VCaP (cell line): ENCODE measurements at regions not wholly inside any gene's neighbourhood (a gene's known extent, or its start where the extent isn't known, plus 50 kb on each side); places are given as distances from the start of the nearest gene placed in this dataset.

ENCODE experiments used
- H3K27ac ChIP-seq: fragments of 450-650 bp; 2 replicates; pipeline ENCODE4 v1.5.1; 2017
- TF ChIP-seq, protein P1 (sequence below): fragments of 450-650 bp; conservative IDR thresholded peaks from 2 replicates; pipeline ENCODE4 v1.5.1; 2017; ENCODE audit warnings: mild to moderate bottlenecking, moderate library complexity

- H3K27ac ChIP-seq, result no peak overlapping the region
- TF ChIP-seq, protein P1, sequence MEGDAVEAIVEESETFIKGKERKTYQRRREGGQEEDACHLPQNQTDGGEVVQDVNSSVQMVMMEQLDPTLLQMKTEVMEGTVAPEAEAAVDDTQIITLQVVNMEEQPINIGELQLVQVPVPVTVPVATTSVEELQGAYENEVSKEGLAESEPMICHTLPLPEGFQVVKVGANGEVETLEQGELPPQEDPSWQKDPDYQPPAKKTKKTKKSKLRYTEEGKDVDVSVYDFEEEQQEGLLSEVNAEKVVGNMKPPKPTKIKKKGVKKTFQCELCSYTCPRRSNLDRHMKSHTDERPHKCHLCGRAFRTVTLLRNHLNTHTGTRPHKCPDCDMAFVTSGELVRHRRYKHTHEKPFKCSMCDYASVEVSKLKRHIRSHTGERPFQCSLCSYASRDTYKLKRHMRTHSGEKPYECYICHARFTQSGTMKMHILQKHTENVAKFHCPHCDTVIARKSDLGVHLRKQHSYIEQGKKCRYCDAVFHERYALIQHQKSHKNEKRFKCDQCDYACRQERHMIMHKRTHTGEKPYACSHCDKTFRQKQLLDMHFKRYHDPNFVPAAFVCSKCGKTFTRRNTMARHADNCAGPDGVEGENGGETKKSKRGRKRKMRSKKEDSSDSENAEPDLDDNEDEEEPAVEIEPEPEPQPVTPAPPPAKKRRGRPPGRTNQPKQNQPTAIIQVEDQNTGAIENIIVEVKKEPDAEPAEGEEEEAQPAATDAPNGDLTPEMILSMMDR, result no peak
Measured at GRCh38 chr11:127627204-127627603, 626.6 kb upstream of the KIRREL3 start.

GRCh38 chr11:127625402-127625801 is 624.8 kb upstream of the KIRREL3 start:
- H3K27ac ChIP-seq, result no peak overlapping the region
- TF ChIP-seq, protein P1, result no peak

DNA sequence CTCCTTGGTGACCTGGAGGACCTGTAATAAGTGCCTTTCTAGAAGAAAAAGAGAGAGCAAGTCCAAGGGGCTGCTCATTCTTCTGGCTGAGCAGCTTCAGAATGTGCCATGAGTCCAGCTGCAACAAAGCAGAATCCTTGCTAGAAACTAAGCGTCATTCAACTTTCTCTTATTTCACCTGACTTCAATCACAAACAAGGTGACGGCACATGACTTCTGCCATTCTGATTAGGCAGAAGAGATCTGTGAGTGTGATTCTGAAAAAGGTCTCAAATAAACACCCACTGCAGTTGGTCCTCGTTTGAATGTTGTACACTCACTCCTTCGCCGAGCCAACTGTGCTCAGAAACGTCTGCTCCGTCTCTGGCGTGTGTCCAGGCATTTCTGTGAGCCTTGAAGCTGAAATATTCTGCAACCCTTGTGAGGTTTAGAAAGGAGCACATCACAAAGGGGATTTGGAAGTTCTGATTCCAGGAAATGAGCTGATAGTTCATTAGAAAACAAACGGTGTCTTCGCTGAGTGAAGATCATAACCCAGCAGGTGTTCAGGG is 623.8 kb upstream of the KIRREL3 start:
- TF ChIP-seq, protein P1, result no peak
- H3K27ac ChIP-seq, result no peak overlapping the region

DNA sequence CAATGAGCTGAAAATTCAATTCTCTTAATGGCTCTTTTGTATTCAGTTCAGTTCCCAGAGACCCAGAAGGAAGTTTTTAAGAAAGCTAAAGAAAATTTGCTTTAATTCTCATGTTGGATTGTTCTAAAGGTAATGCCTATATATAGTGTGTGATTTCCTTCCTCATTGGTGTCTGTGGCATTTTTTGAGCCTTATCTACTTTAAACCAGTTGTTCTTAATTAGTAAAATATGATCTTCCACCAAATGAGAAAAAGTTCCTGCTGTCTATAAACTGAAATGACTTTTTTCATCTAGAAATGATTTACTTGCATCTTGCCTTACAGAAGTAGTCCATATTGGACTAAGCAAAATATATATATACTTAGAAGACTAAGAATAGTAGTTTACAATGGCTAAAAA is 622.1 kb upstream of the KIRREL3 start:
- TF ChIP-seq, protein P1, result no peak
- no peak overlapping the region for H3K27ac ChIP-seq

DNA sequence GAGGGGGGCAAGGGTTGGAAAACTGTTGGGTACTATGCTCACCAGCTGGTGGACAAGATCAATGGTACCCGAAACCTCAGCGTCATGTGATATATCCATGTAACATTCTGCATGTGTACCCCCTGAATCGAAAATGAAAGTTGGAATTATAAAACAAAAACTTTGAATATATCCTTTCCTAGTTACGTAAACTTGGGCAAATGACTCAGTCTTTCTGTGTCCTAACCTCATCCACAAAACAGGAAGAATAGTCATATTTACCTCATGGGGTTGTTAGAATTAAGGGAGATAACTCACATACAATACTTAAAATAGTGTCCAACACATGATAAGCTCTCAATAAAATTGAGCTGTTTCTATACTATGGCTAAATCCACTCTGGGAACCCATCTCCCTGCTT is 620.1 kb upstream of the KIRREL3 start:
- H3K27ac ChIP-seq, result no peak overlapping the region
- TF ChIP-seq, protein P1, result no peak

GRCh38 chr11:127619946-127620345 is 619.4 kb upstream of the KIRREL3 start:
- no peak overlapping the region for H3K27ac ChIP-seq
- TF ChIP-seq, protein P1, result no peak

DNA sequence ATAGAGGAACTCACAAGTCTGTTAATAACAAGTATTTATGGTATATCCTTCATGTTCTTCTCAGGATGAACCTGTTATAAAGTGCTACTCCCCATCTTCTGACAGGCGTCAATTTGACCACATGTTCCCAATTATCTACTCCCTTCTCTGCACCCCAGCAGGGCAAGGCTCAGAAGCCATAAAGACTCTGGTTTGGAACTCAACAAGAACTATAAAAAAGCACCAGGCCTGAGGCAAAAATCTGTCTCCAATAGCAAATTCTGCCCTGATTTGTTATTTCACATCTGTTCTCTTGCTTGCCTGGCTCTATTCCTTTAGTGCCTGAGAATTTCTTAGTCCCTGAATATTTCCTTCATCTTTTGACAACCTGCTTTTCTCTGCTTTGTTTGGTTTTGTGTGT is 618.2 kb upstream of the KIRREL3 start:
- TF ChIP-seq, protein P1, result no peak

More for the DNA sequence above, 618.2 kb upstream of the KIRREL3 start:
- no peak overlapping the region for H3K27ac ChIP-seq
